Motor neuron (in vitro differentiated cells): ENCODE measurements at regions not wholly inside any gene's neighbourhood (a gene's known extent, or its start where the extent isn't known, plus 50 kb on each side); places are given as distances from the start of the nearest gene placed in this dataset.

ENCODE experiments used
- ATAC-seq, 8 experiments: fragments of 200-7000 bp; cut with Tn5 transposase; replicated peaks in 6 of 8; 2 replicates each; pipeline ENCODE4 v1.8.0; 2021; ENCODE audit warnings: mild to moderate bottlenecking in 8 of 8, moderate library complexity in 8 of 8
- H3K27ac ChIP-seq, 2 donors: fragments of 250-450 bp; sonication (Bioruptor Pico); 2 replicates each; pipeline ENCODE4 v1.9.0; 2021; ENCODE audit warnings: antibody characterized with exemption in 2 of 2, mild to moderate bottlenecking in 2 of 2, moderate library complexity in 1 of 2
- H3K4me1 ChIP-seq, 2 donors: fragments of 250-450 bp; sonication (Bioruptor Pico); replicated peaks in 1 of 2; 2 replicates each; pipeline ENCODE4 v1.6.1; 2021; ENCODE audit warnings: antibody characterized with exemption in 2 of 2, mild to moderate bottlenecking in 2 of 2, moderate library complexity in 1 of 2
- H3K4me3 ChIP-seq, 5 donors: fragments of 250-450 bp; sonication (Bioruptor Pico); 2 replicates each; pipeline ENCODE4 v1.9.0; 2021; ENCODE audit warnings: antibody characterized with exemption in 5 of 5, mild to moderate bottlenecking in 5 of 5, moderate library complexity in 4 of 5
- WGBS, 10 experiments: fragments of 450-650 bp; shearing (Covaris generic); methylation state at CpG; one replicate each; pipeline ENCODE4 v1.0.0; 2022; 5-methylcytosine and 5-hydroxymethylcytosine counted together
- in situ Hi-C, 9 experiments: fragments of 400-800 bp; cut with MboI; loops; one replicate each; pipeline ENCODE4 v1.15.0; 2021; ENCODE audit warnings: low sequenced_read_pairs in 9 of 9, low pct_unique_long_range_greater_than_20kb in 2 of 9; ENCODE audit not compliant: unreplicated experiment in 9 of 9

DNA sequence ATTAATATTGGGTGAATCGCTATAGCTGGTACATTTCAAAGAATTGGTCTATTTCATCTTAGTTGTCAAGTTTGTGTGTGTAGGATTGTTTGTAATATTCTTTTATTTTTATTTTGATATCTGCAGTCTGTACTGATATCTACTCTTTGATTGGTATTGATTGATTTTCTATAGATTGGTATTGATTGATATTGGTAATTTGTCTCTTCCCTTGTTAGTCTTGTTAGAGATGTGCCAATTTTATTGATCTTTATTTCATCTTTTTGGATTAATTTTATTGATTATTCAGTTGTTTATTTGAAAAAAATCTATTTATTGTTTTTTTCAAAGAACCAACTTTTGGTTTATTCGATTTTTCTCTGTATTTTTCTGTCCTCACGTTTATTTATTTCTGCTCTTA lies 61.4 kb downstream of the TM2D3 start:
- in situ Hi-C loops: no loop called here
- 23 to 82% (median 63%) methylated on average over 2 to 3 of the region's 3 CpGs for WGBS, 10 experiments
- Histone ChIP-seq H3K27ac (no peak overlapping the region), H3K4me3 (no peak overlapping the region), H3K4me1 (no peaks in the 10 kb centered on the region)
- ATAC-seq: no peak

DNA sequence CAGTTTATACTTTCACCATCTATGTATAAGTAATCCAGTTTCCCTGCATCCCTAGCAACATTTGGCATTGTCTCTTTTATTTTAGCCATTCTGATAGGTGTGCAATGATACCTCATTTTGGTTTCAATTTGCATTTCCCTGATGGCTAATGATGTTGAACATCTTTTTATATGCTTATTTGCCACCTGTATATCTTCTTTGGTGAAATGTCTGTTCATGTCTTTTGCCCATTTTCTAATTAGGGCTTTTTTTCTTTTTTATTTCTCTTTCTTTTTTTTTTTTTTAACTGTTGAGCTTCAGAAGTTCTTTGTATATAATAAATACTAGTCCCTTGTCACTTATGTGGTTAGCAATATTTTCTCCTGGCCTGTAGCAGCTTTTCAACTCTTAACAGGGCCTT lies 68.9 kb downstream of the TM2D3 start:
- in situ Hi-C loops: no loop called here
- H3K4me3 ChIP-seq: no peak overlapping the region
- ATAC-seq: no peak
- H3K4me1 ChIP-seq: no peaks in the 10 kb centered on the region
- H3K27ac ChIP-seq: no peak overlapping the region

- no peak for ATAC-seq
- Histone ChIP-seq H3K4me1 (no peaks in the 10 kb centered on the region), H3K4me3 (no peak overlapping the region), H3K27ac (no peak overlapping the region)
- in situ Hi-C loops: no loop called here
- 10 to 79% (median 59%) methylated on average over 2 to 8 of the region's 11 CpGs; no CpG with 5 or more reads in 1 of the 10 experiments for WGBS, 10 experiments
Measured at GRCh38 chr15:101580431-101580830, 71.8 kb downstream of the TM2D3 start.

DNA sequence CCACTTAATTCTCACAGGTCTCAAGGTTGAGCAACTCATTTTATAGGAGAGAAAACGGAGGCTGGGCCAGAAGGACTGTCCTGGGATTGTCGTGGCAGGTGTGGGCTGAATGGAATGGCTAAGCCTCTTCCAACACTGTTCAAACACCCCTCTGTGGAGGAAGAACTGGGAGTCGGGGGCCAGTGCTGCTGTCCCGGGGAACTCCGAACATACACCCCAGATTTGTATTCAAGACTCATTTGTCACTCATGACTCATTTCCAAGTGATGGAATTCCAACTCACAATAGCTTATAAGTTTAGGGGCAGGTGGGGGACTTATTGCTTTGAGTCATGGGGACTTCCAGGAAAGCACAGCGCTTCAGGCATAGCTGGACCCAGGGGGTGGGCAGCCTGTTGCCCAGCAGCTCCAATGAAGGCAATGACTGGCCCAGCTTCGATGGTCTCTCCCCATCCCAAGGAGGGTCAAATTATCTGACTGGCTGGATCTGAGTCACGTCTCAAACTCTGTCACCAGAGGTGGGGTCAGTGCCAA lies 72.5 kb downstream of the TM2D3 start:
- in situ Hi-C loops: no loop called here
- 12 to 84% (median 45%) methylated on average over 1 to 6 of the region's 8 CpGs; no CpG with 5 or more reads in 4 of the 10 experiments for WGBS, 10 experiments
- ATAC-seq: peak in 1 of 8 experiments; percentile 16
- Histone ChIP-seq H3K4me1 (no peaks in the 10 kb centered on the region), H3K27ac (no peak overlapping the region), H3K4me3 (no peak overlapping the region)

GRCh38 chr15:101578443-101578894 lies 73.7 kb downstream of the TM2D3 start:
- no peak overlapping the region for H3K4me3 ChIP-seq
- 20 to 52% (median 43%) methylated on average over 1 to 3 of the region's 10 CpGs; no CpG with 5 or more reads in 6 of the 10 experiments for WGBS, 10 experiments
- in situ Hi-C loops: no loop called here
- peak in 3 of 8 experiments; percentile 47 to 71 (median 68) for ATAC-seq
- H3K4me1 ChIP-seq: no peaks in the 10 kb centered on the region
- no peak overlapping the region for H3K27ac ChIP-seq

- H3K27ac ChIP-seq: no peak overlapping the region
- ATAC-seq: no peak
- no peaks in the 10 kb centered on the region for H3K4me1 ChIP-seq
- in situ Hi-C loops: no loop called here
- WGBS, 10 experiments: 0 to 100% (median 81%) methylated on average over 1 to 3 of the region's 3 CpGs
- H3K4me3 ChIP-seq: no peak overlapping the region
Measured at GRCh38 chr15:101573951-101574350, 78.2 kb downstream of the TM2D3 start.

- in situ Hi-C loops: no loop called here
- ATAC-seq: no peak
- no peak overlapping the region for H3K4me3 ChIP-seq
- no peak overlapping the region for H3K27ac ChIP-seq
- H3K4me1 ChIP-seq: no peaks in the 10 kb centered on the region
Measured at GRCh38 chr15:101570241-101570640, 80.7 kb upstream of the PCSK6 start.

GRCh38 chr15:101568821-101569555 lies 79.5 kb upstream of the PCSK6 start:
- WGBS, 10 experiments: 0 to 90% (median 76%) methylated on average over 1 to 12 of the region's 17 CpGs; no CpG with 5 or more reads in 1 of the 10 experiments
- in situ Hi-C loops: no loop called here
- ATAC-seq: no peak

DNA sequence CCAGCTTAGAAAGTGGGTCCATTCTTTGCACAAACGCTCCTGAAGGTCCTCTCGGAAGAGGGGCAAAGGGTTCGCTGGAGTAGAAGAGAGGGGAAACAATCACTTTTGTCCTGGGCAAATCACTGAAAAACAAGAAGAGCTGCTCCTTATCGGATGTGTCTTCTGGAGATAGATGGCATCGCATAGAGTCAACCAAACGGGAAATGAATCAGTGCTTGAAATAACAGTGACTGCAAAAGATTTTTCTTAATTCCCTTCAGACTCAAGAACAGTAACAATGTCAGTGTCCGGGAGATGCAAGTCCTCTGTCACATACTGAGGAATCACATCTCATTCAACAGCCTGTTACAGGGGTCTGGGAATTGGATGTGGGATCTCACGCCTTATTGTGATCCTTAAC lies 78.8 kb upstream of the PCSK6 start:
- H3K4me3 ChIP-seq: no peak overlapping the region

More at GRCh38 chr15:101568821-101569555, 79.5 kb upstream of the PCSK6 start:
- Histone ChIP-seq H3K27ac (no peak overlapping the region), H3K4me3 (no peak overlapping the region), H3K4me1 (no peaks in the 10 kb centered on the region)

GRCh38 chr15:101566748-101567488 lies 77.4 kb upstream of the PCSK6 start:
- Histone ChIP-seq H3K27ac (no peak overlapping the region), H3K4me1 (no peaks in the 10 kb centered on the region), H3K4me3 (no peak overlapping the region)
- in situ Hi-C loops: no loop called here
- no peak for ATAC-seq
- 39 to 100% (median 80%) methylated on average over 1 to 9 of the region's 14 CpGs; no CpG with 5 or more reads in 1 of the 10 experiments for WGBS, 10 experiments

More for the DNA sequence above, 78.8 kb upstream of the PCSK6 start:
- 39 to 83% (median 67%) methylated on average over 1 to 7 of the region's 8 CpGs; no CpG with 5 or more reads in 1 of the 10 experiments for WGBS, 10 experiments
- H3K4me1 ChIP-seq: no peaks in the 10 kb centered on the region
- H3K27ac ChIP-seq: no peak overlapping the region
- ATAC-seq: no peak
- in situ Hi-C loops: no loop called here

DNA sequence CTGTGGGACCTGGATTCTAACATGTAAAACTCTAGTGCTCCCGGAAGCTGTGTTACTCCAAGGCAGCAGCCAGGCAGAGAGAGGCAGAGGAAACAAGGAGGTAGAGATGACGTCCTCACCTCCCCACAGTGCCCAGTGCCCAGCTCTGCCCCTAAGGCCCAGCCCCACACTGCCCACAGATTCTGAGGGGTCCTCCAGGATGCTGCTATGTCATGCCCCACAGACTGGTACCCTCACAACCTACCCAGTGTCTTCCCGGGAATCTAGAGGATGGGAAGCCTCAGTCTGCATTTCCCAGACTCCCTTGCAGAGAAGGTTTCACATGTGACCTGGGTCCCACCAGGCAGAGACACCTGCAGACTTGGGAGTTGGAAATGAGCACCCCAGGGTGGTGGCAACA lies 75.9 kb upstream of the PCSK6 start:
- H3K4me1 ChIP-seq: no peaks in the 10 kb centered on the region
- H3K27ac ChIP-seq: no peak overlapping the region
- in situ Hi-C loops: no loop called here
- no peak overlapping the region for H3K4me3 ChIP-seq
- ATAC-seq: no peak
- WGBS, 10 experiments: 86% methylated on average over 1 of the region's 3 CpGs; no CpG with 5 or more reads in 9 of the 10 experiments

DNA sequence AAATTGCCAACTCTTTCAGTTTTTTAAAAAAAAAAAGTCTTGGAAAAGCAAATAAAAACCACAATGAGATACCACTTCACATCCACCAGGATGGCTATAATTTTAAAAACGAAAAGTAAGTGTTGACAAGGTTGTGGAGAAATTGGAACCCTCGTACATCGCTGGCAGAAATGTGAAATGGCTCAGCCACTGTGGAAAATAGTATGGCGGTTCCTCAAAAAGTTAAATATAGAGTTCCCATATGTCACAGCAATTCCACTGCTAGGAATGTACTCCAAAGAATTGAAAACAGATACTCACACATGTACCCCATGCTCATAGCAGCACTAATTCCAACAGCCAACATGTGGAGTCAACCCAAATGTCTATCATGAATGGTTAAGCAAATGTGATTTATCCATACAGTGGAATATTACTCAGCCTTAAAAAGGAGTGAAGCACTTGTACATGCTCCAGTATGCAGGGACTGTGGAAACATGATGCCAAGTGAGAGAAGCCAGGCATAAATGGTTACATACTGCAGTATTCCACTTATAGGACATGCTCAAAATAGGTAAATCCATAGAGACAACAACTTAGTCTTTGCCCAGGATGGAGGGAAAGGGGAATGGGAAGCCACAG lies 73.8 kb upstream of the PCSK6 start:
- 0 to 83% (median 64%) methylated on average over 1 to 4 of the region's 4 CpGs for WGBS, 10 experiments
- no peak overlapping the region for H3K27ac ChIP-seq
- no peaks in the 10 kb centered on the region for H3K4me1 ChIP-seq
- ATAC-seq: no peak
- in situ Hi-C loops: no loop called here
- H3K4me3 ChIP-seq: no peak overlapping the region

DNA sequence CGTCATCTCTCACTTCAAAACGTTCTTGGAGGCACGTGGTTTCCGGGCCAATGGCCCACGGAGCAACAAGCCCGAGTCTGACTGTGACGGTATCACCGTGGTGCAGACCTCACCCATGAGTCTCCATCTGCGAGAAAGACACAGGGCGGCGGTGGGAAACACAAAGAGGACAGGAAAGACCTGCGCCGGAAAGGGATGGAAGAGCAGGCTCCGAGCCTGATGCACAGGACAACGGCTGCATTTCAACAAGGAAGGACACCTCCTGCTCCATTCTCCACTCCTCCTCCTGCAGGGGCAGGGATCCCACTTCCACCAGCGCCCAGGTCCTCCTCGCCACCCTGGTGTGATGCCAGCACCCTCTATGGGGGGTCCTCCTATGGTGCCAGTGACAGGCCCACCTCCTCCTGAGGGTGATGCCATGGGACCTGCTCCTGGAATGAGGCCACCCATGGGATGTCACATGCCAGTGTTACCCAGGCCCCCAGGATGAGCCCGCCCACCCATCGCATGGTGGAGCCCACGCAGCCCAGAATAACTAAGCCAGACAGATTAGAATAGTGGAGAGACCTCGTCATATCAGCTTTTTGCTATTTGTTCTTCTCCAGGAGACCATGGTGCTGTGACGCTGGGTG lies 73.0 kb upstream of the PCSK6 start:
- Histone ChIP-seq H3K27ac (no peak overlapping the region), H3K4me1 (no peaks in the 10 kb centered on the region), H3K4me3 (no peak overlapping the region)
- 0 to 100% (median 63%) methylated on average over 1 to 14 of the region's 22 CpGs; no CpG with 5 or more reads in 2 of the 10 experiments for WGBS, 10 experiments
- no peak for ATAC-seq
- in situ Hi-C loops: no loop called here
